K562 (cell line): ENCODE measurements at regions not wholly inside any gene's neighbourhood (a gene's known extent, or its start where the extent isn't known, plus 50 kb on each side); places are given as distances from the start of the nearest gene placed in this dataset.

Experiments used
- ATAC-seq: fragments of 200-7000 bp; cut with Tn5 transposase; 3 replicates; pipeline ENCODE4 v1.9.1; 2020; ENCODE audit warnings: moderate library complexity
- BruUV-seq: library from RNA; stranded (reverse); fragments of 400-500 nt; replicated peaks from 2 replicates; lab custom pipeline; 2021; lab: Mats Ljungman, UMichigan
- CTCF ChIA-PET: fragments of 300-600 bp; formaldehyde crosslinking; extraction: SDS; loops from one replicate; lab custom pipeline; 2021; ENCODE audit warnings: low intra/inter-chr PET ratio; lab: Yijun Ruan, JAX
- POLR2A ChIA-PET: fragments of 300-600, 350-650 bp; sonication (Branson Sonifier 250); formaldehyde crosslinking; extraction: SDS; loops from one replicate; lab custom pipeline; 2021; ENCODE audit warnings: antibody characterized with exemption, inconsistent platforms; lab: Yijun Ruan, JAX
- DNase-seq, 4 experiments: peaks; one replicate each; pipeline versions ENCODE4 v3.0.0 to v3.0.0-alpha.2; 2011 to 2018; ENCODE audit warnings: low spot score in 3 of 4, mixed read lengths in 3 of 4; ENCODE audit errors: extremely low read depth in 1 of 4
- FAIRE-seq: peaks from 2 replicates; lab custom pipeline; 2011; peaks lifted over from hg19 to GRCh38; lab: Jason Lieb, UNC
- H2AFZ ChIP-seq: 2 replicates; pipeline ENCODE4 v1.6.0; 2011; ENCODE audit warnings: low read depth, low read length, control low read depth, inconsistent platforms
- H3K27ac ChIP-seq: fragments of 200-600 bp; 3 replicates; pipeline ENCODE4 v1.8.0; 2011; ENCODE audit warnings: low read depth, mild to moderate bottlenecking, control low read depth, inconsistent platforms, low read length, moderate library complexity, mixed read lengths; ENCODE audit errors: extremely low read depth
- H3K27me3 ChIP-seq, 2 experiments: fragments of 300-600 bp in 1 of 2; 2 replicates in 1 of 2; 3 replicates in 1 of 2; pipeline versions ENCODE4 v1.6.0 to v1.8.0; 2011; ENCODE audit warnings: inconsistent platforms in 2 of 2, low read length in 2 of 2, mild to moderate bottlenecking in 1 of 2, mixed read lengths in 1 of 2, moderate library complexity in 1 of 2; ENCODE audit not compliant: control insufficient read depth in 2 of 2, insufficient read depth in 2 of 2
- H3K36me3 ChIP-seq: fragments of 300-600 bp; 3 replicates; pipeline ENCODE4 v1.8.0; 2011; ENCODE audit warnings: mild to moderate bottlenecking, low read length, inconsistent platforms; ENCODE audit not compliant: control insufficient read depth, insufficient read depth
- H3K4me1 ChIP-seq, 2 experiments: fragments of 200-600 bp in 1 of 2; replicated peaks in 1 of 2; 2 replicates in 1 of 2; 3 replicates in 1 of 2; pipeline versions ENCODE4 v1.5.1 to v1.8.0; 2011; ENCODE audit warnings: inconsistent platforms in 2 of 2, low read length in 2 of 2, mild to moderate bottlenecking in 1 of 2, mixed read lengths in 1 of 2, moderate library complexity in 1 of 2; ENCODE audit not compliant: control insufficient read depth in 2 of 2, insufficient read depth in 2 of 2
- H3K4me2 ChIP-seq: 2 replicates; pipeline ENCODE4 v1.6.1; 2011; ENCODE audit warnings: low read length, control low read depth, inconsistent platforms, mixed read lengths; ENCODE audit not compliant: insufficient read depth
- H3K4me3 ChIP-seq: fragments of 200-600 bp; sonication (generic), shearing (Covaris generic); 2 replicates; pipeline ENCODE4 v1.5.1; 2016; ENCODE audit warnings: control low read depth, inconsistent platforms
- H3K79me2 ChIP-seq: fragments of 200-600 bp; 3 replicates; pipeline ENCODE4 v1.8.0; 2011; ENCODE audit warnings: low read length, inconsistent platforms; ENCODE audit not compliant: control insufficient read depth, insufficient read depth
- H3K9ac ChIP-seq, 2 experiments: 2 replicates each; pipeline versions ENCODE4 v1.6.0 to v1.6.1; 2011; ENCODE audit warnings: low read depth in 2 of 2, low read length in 2 of 2, control low read depth in 1 of 2, inconsistent platforms in 1 of 2, mild to moderate bottlenecking in 1 of 2, mixed read lengths in 1 of 2; ENCODE audit not compliant: insufficient read depth in 1 of 2
- H3K9me1 ChIP-seq: one replicate; pipeline ENCODE4 v1.6.0; 2011; ENCODE audit warnings: inconsistent platforms, mild to moderate bottlenecking, low read length, moderate library complexity; ENCODE audit not compliant: control insufficient read depth, insufficient read depth
- H3K9me3 ChIP-seq: replicated peaks from 2 replicates; pipeline ENCODE4 v1.5.1; 2011; ENCODE audit warnings: low read depth, low read length, inconsistent platforms; ENCODE audit not compliant: control insufficient read depth, insufficient read depth
- H4K20me1 ChIP-seq: replicated peaks from 2 replicates; pipeline ENCODE4 v1.6.1; 2011; ENCODE audit warnings: low read length, inconsistent platforms, mixed read lengths; ENCODE audit not compliant: control insufficient read depth, insufficient read depth
- BRF1 ChIP-seq: IDR thresholded peaks from 3 replicates; pipeline ENCODE4 v1.6.1; 2011; ENCODE audit warnings: borderline replicate concordance, mild to moderate bottlenecking; ENCODE audit not compliant: insufficient read length; ENCODE audit errors: extremely low read depth
- CBX2 ChIP-seq: fragments of 200-600 bp; sonication (generic); IDR thresholded peaks from one replicate; pipeline ENCODE4 v1.6.1; 2012; ENCODE audit warnings: mild to moderate bottlenecking, low read length, inconsistent platforms; ENCODE audit not compliant: insufficient read depth, poor library complexity, severe bottlenecking
- MTF1 ChIP-seq: fragments of 250-450 bp; sonication (Bioruptor Pico); IDR thresholded peaks from 2 replicates; pipeline ENCODE4 v1.9.0; 2021; ENCODE audit warnings: moderate library complexity, mild to moderate bottlenecking, inconsistent platforms, borderline replicate concordance
- PATZ1 ChIP-seq: fragments of 250-450 bp; sonication (Bioruptor Pico); IDR thresholded peaks from 2 replicates; pipeline ENCODE4 v1.5.0; 2020; ENCODE audit warnings: mild to moderate bottlenecking, borderline replicate concordance
- ZNF551 ChIP-seq: fragments of 250-450 bp; sonication (Bioruptor Pico); IDR thresholded peaks from 2 replicates; pipeline ENCODE4 v1.5.0; 2021; ENCODE audit warnings: mild to moderate bottlenecking, moderate library complexity
- WGBS: fragments of 100-300 bp; shearing (Covaris generic); methylation state at CpG from one replicate; pipeline ENCODE4 v1.1.6; 2016; ENCODE audit warnings: low coverage, mixed read lengths; ENCODE audit not compliant: insufficient coverage; ENCODE audit errors: missing lambda C conversion rate; 5-methylcytosine and 5-hydroxymethylcytosine counted together
- in situ Hi-C: fragments of 300-500 bp; cut with MboI; formaldehyde crosslinking; loops from 4 replicates; pipeline ENCODE4 v1.15.0; 2018; ENCODE audit warnings: inconsistent platforms, mixed read lengths
- intact Hi-C: fragments of 100-400 bp; cut with micrococcal nuclease; formaldehyde crosslinking; loops from 2 replicates; pipeline ENCODE4 v1.14.2; 2022

- Histone ChIP-seq H3K27me3 (no peaks in the 10 kb centered on the region), H4K20me1 (no peaks in the 10 kb centered on the region), H3K4me2 (no peak overlapping the region), H3K27ac (no peak overlapping the region), H3K79me2 (no peaks in the 10 kb centered on the region), H3K9ac (no peak overlapping the region), H2AFZ (no peak overlapping the region), H3K4me1 (no peaks in the 10 kb centered on the region), H3K9me1 (no peaks in the 10 kb centered on the region), H3K4me3 (no peak overlapping the region), H3K9me3 (no peaks in the 10 kb centered on the region), H3K36me3 (no peaks in the 10 kb centered on the region)
- FAIRE-seq: no peak
- no peak for DNase-seq
- BruUV-seq: no TSS peak
- ChIA-PET POLR2A (interaction anchor here (0.6 kb wide), 1 partner anchor 122 kb away, joined by 3 read pairs; no protein-coding TSS in a partner anchor), CTCF (no interaction called here)
- ATAC-seq: no peak
- no peak for TF ChIP-seq CBX2
- no peak for TF ChIP-seq MTF1 (CRISPR knock-in tag)
- no peak for TF ChIP-seq PATZ1
- TF ChIP-seq BRF1: no peak
- TF ChIP-seq ZNF551 (CRISPR knock-in tag): no peak
- WGBS: 2% methylated on average over 6 of the region's 6 CpGs
- in situ Hi-C loops: no loop called here
- intact Hi-C loops: no loop called here
These were observed 650.2 kb downstream of the INHBA start for GRCh38 chr7:41052736-41053135.
